ENCODE measurements at regions not wholly inside any gene's neighbourhood (a gene's known extent, or its start where the extent isn't known, plus 50 kb on each side); places are given as distances from the start of the nearest gene placed in this dataset.
"Not testable (repeated sequence)": the region's sequence is repeated elsewhere in the genome, so short reads cannot be mapped to it uniquely, and the experiment has no call there.

GRCh38 chr5:107739661-107740060 lies 68.9 kb upstream of the EFNA5 start:
- 66 to 68% methylated on average over 3 of the region's 3 CpGs for WGBS, 2 experiments (ENCODE audit: low coverage in 1 of 2, low lambda C conversion rate in 2 of 2, missing lambda C conversion rate in 2 of 2)

GRCh38 chr5:107736638-107737037 lies 65.9 kb upstream of the EFNA5 start:
- DNase-seq: no peak

More at GRCh38 chr5:107739661-107740060, 68.9 kb upstream of the EFNA5 start:
- H3K4me1 ChIP-seq (ENCODE audit: insufficient read depth): peaks cover 4% of the 10 kb centered on the region; the same call in 1 of the 2 replicates
- H3K9me2 ChIP-seq (ENCODE audit: insufficient read depth): no peaks in the 10 kb centered on the region
- H3F3A ChIP-seq (ENCODE audit: insufficient read depth): peaks cover 8% of the 10 kb centered on the region
- H3K27ac ChIP-seq: no peak overlapping the region
- no peak overlapping the region for H3K9ac ChIP-seq
- no peaks in the 10 kb centered on the region for H4K20me1 ChIP-seq (ENCODE audit: insufficient read depth)
- no peaks in the 10 kb centered on the region for H3K79me2 ChIP-seq (ENCODE audit: insufficient read depth)
- TF ChIP-seq EZH2 (IDR thresholded peaks at IDR 0.05; ENCODE audit: insufficient read depth, poor library complexity, severe bottlenecking) (no peak), EZH2phosphoT487 (IDR thresholded peaks at IDR 0.05; ENCODE audit: insufficient read depth, low read depth) (no peak)
- H3K36me3 ChIP-seq (ENCODE audit: low read depth): no peaks in the 10 kb centered on the region
- H3K4me2 ChIP-seq (ENCODE audit: unreplicated experiment): no peak overlapping the region
- H2AFZ ChIP-seq: no peak overlapping the region
- no peaks in the 10 kb centered on the region for H3K9me3 ChIP-seq (ENCODE audit: low read depth)
- in situ Hi-C loops (cut with MboI): no loop called here
- H3K27me3 ChIP-seq (replicated peaks; ENCODE audit: insufficient read depth): no peaks in the 10 kb centered on the region
- H3K4me3 ChIP-seq: no peak overlapping the region
- DNase-seq: no peak

GRCh38 chr5:107736089-107736488 lies 65.4 kb upstream of the EFNA5 start:
- H3K9ac ChIP-seq; H3K36me3 ChIP-seq (ENCODE audit: low read depth); H3K79me2 ChIP-seq (ENCODE audit: insufficient read depth); H3K4me3 ChIP-seq; DNase-seq; H3K9me2 ChIP-seq (ENCODE audit: insufficient read depth); H3K4me1 ChIP-seq (ENCODE audit: insufficient read depth); H3K27me3 ChIP-seq (replicated peaks; ENCODE audit: insufficient read depth); H4K20me1 ChIP-seq (ENCODE audit: insufficient read depth); H3K27ac ChIP-seq; H3K9me3 ChIP-seq (ENCODE audit: low read depth); H2AFZ ChIP-seq; H3F3A ChIP-seq (ENCODE audit: insufficient read depth); H3K4me2 ChIP-seq (ENCODE audit: unreplicated experiment); in situ Hi-C loops (cut with MboI): not testable (repeated sequence)
- WGBS, 2 experiments (ENCODE audit: low coverage in 1 of 2, low lambda C conversion rate in 2 of 2, missing lambda C conversion rate in 2 of 2): 32 to 37% methylated on average over 2 of the region's 2 CpGs

More at GRCh38 chr5:107736638-107737037, 65.9 kb upstream of the EFNA5 start:
- H3K27ac ChIP-seq: no peak overlapping the region
- H4K20me1 ChIP-seq (ENCODE audit: insufficient read depth): no peaks in the 10 kb centered on the region
- H3K36me3 ChIP-seq (ENCODE audit: low read depth): no peaks in the 10 kb centered on the region
- no peak overlapping the region for H3K4me2 ChIP-seq (ENCODE audit: unreplicated experiment)
- H3K9ac ChIP-seq: no peak overlapping the region
- no peaks in the 10 kb centered on the region for H3F3A ChIP-seq (ENCODE audit: insufficient read depth)
- WGBS, 2 experiments (ENCODE audit: low coverage in 1 of 2, low lambda C conversion rate in 2 of 2, missing lambda C conversion rate in 2 of 2): 42 to 54% methylated on average over 1 of the region's 1 CpG
- H3K27me3 ChIP-seq (replicated peaks; ENCODE audit: insufficient read depth): peaks cover 5% of the 10 kb centered on the region; the same call in 1 of the 2 replicates
- H3K4me3 ChIP-seq: no peak overlapping the region
- no peaks in the 10 kb centered on the region for H3K79me2 ChIP-seq (ENCODE audit: insufficient read depth)
- H3K4me1 ChIP-seq (ENCODE audit: insufficient read depth): no peaks in the 10 kb centered on the region
- TF ChIP-seq EZH2 (IDR thresholded peaks at IDR 0.05; ENCODE audit: insufficient read depth, poor library complexity, severe bottlenecking) (no peak), EZH2phosphoT487 (IDR thresholded peaks at IDR 0.05; ENCODE audit: insufficient read depth, low read depth) (no peak)
- in situ Hi-C loops (cut with MboI): no loop called here
- no peaks in the 10 kb centered on the region for H3K9me2 ChIP-seq (ENCODE audit: insufficient read depth)
- no peak overlapping the region for H2AFZ ChIP-seq
- H3K9me3 ChIP-seq (ENCODE audit: low read depth): no peaks in the 10 kb centered on the region

GRCh38 chr5:107735558-107735957 lies 64.8 kb upstream of the EFNA5 start:
- 32 to 43% methylated on average over 4 of the region's 4 CpGs for WGBS, 2 experiments (ENCODE audit: low coverage in 1 of 2, low lambda C conversion rate in 2 of 2, missing lambda C conversion rate in 2 of 2)
- Histone ChIP-seq H3K27me3 (replicated peaks; ENCODE audit: insufficient read depth) (peaks cover 5% of the 10 kb centered on the region; the same call in 1 of the 2 replicates), H2AFZ (no peak overlapping the region), H3K79me2 (ENCODE audit: insufficient read depth) (no peaks in the 10 kb centered on the region), H3K9ac (no peak overlapping the region), H4K20me1 (ENCODE audit: insufficient read depth) (no peaks in the 10 kb centered on the region), H3K4me3 (no peak overlapping the region), H3K9me3 (ENCODE audit: low read depth) (no peaks in the 10 kb centered on the region), H3K4me2 (ENCODE audit: unreplicated experiment) (no peak overlapping the region), H3F3A (ENCODE audit: insufficient read depth) (no peaks in the 10 kb centered on the region), H3K9me2 (ENCODE audit: insufficient read depth) (no peaks in the 10 kb centered on the region), H3K27ac (no peak overlapping the region), H3K4me1 (ENCODE audit: insufficient read depth) (no peaks in the 10 kb centered on the region), H3K36me3 (ENCODE audit: low read depth) (no peaks in the 10 kb centered on the region)
- in situ Hi-C loops (cut with MboI): no loop called here
- no peak for DNase-seq
- no peak for TF ChIP-seq EZH2 (IDR thresholded peaks at IDR 0.05; ENCODE audit: insufficient read depth, poor library complexity, severe bottlenecking)
- TF ChIP-seq EZH2phosphoT487 (IDR thresholded peaks at IDR 0.05; ENCODE audit: insufficient read depth, low read depth): no peak

GRCh38 chr5:107726896-107727295 lies 56.2 kb upstream of the EFNA5 start:
- Histone ChIP-seq H3K27ac (no peak overlapping the region), H3K9me3 (ENCODE audit: low read depth) (no peaks in the 10 kb centered on the region), H2AFZ (no peak overlapping the region), H3F3A (ENCODE audit: insufficient read depth) (no peaks in the 10 kb centered on the region), H3K4me3 (no peak overlapping the region), H3K9me2 (ENCODE audit: insufficient read depth) (no peaks in the 10 kb centered on the region), H3K36me3 (ENCODE audit: low read depth) (no peaks in the 10 kb centered on the region), H3K9ac (no peak overlapping the region), H3K79me2 (ENCODE audit: insufficient read depth) (no peaks in the 10 kb centered on the region), H3K4me2 (ENCODE audit: unreplicated experiment) (no peak overlapping the region), H3K27me3 (replicated peaks; ENCODE audit: insufficient read depth) (no peaks in the 10 kb centered on the region; the same call in 1 of the 2 replicates), H3K4me1 (ENCODE audit: insufficient read depth) (no peaks in the 10 kb centered on the region), H4K20me1 (ENCODE audit: insufficient read depth) (no peaks in the 10 kb centered on the region)
- in situ Hi-C loops (cut with MboI): no loop called here
- WGBS, 2 experiments (ENCODE audit: low coverage in 1 of 2, low lambda C conversion rate in 2 of 2, missing lambda C conversion rate in 2 of 2): 64 to 72% methylated on average over 5 of the region's 5 CpGs
- DNase-seq: no peak
- TF ChIP-seq EZH2phosphoT487 (IDR thresholded peaks at IDR 0.05; ENCODE audit: insufficient read depth, low read depth) (no peak), EZH2 (IDR thresholded peaks at IDR 0.05; ENCODE audit: insufficient read depth, poor library complexity, severe bottlenecking) (no peak)

All from GM23248 (cell line).